BJ (cell line): ENCODE measurements at regions not wholly inside any gene's neighbourhood (a gene's known extent, or its start where the extent isn't known, plus 50 kb on each side); places are given as distances from the start of the nearest gene placed in this dataset.

ENCODE experiments used
- CTCF ChIA-PET: fragments of 350-600 bp; formaldehyde crosslinking; extraction: SDS; loops from one replicate; lab custom pipeline; 2021; ENCODE audit warnings: antibody characterized with exemption, inconsistent platforms; lab: Yijun Ruan, JAX
- POLR2A ChIA-PET: fragments of 300-600 bp; sonication (Branson Sonifier 250); formaldehyde crosslinking; extraction: SDS; loops from one replicate; lab custom pipeline; 2021; ENCODE audit warnings: antibody characterized with exemption; lab: Charles Lee
- DNase-seq: peaks from one replicate; pipeline ENCODE4 v3.0.0-alpha.2; 2011; ENCODE audit warnings: low read depth
- H3K27me3 ChIP-seq: 2 replicates; pipeline ENCODE4 v1.6.0; 2011; ENCODE audit warnings: low read length; ENCODE audit not compliant: control insufficient read depth, insufficient read depth
- H3K36me3 ChIP-seq: 2 replicates; pipeline ENCODE4 v1.5.1; 2011; ENCODE audit warnings: low read length; ENCODE audit not compliant: control insufficient read depth, insufficient read depth
- H3K4me3 ChIP-seq: 2 replicates; pipeline ENCODE4 v1.5.1; 2011; ENCODE audit warnings: low read depth, mild to moderate bottlenecking, control low read depth, low read length
- CTCF ChIP-seq: IDR thresholded peaks from 2 replicates; pipeline ENCODE4 v1.5.1; 2011; ENCODE audit warnings: low read depth, mild to moderate bottlenecking, control low read depth, inconsistent platforms, low read length, moderate library complexity; ENCODE audit not compliant: insufficient read depth

GRCh38 chr9:129359162-129359811, 181.2 kb upstream of the IER5L start:
- TF ChIP-seq CTCF, result no peak
- POLR2A ChIA-PET, result no interaction called here
- CTCF ChIA-PET, result interaction anchor here (1.2 kb wide), 1 partner anchor 115 kb away, joined by 4 read pairs; no protein-coding TSS in a partner anchor

GRCh38 chr9:129358621-129359154, 180.6 kb upstream of the IER5L start:
- CTCF ChIA-PET, result interaction anchor here (1.2 kb wide), 1 partner anchor 116 kb away, joined by 4 read pairs; no protein-coding TSS in a partner anchor
- no peak for DNase-seq
- no peaks in the 10 kb centered on the region; the same call in 1 of the 2 replicates for H3K27me3 ChIP-seq
- no peaks in the 10 kb centered on the region for H3K36me3 ChIP-seq
- no peak overlapping the region for H3K4me3 ChIP-seq
- POLR2A ChIA-PET, result interaction anchor here (0.6 kb wide), 1 partner anchor 11 kb away, joined by 4 read pairs; no protein-coding TSS in a partner anchor
- no peak for TF ChIP-seq CTCF

More at GRCh38 chr9:129359162-129359811, 181.2 kb upstream of the IER5L start:
- no peaks in the 10 kb centered on the region for H3K36me3 ChIP-seq
- no peak overlapping the region for H3K4me3 ChIP-seq
- DNase-seq, result no peak
- no peaks in the 10 kb centered on the region; the same call in 1 of the 2 replicates for H3K27me3 ChIP-seq

- no peak for DNase-seq
- ChIA-PET CTCF (interaction anchor here (0.6 kb wide), 1 partner anchor 127 kb away, joined by 3 read pairs; no protein-coding TSS in a partner anchor), POLR2A (interaction anchor here (0.6 kb wide), 1 partner anchor 10 kb away, joined by 4 read pairs; no protein-coding TSS in a partner anchor)
- Histone ChIP-seq H3K36me3 (no peaks in the 10 kb centered on the region), H3K4me3 (no peak overlapping the region), H3K27me3 (no peaks in the 10 kb centered on the region)
- TF ChIP-seq CTCF, result no peak
Observed at GRCh38 chr9:129357773-129358245, 179.7 kb upstream of the IER5L start.

- Histone ChIP-seq H3K4me3 (no peak overlapping the region), H3K27me3 (no peaks in the 10 kb centered on the region), H3K36me3 (no peaks in the 10 kb centered on the region)
- ChIA-PET POLR2A (no interaction called here), CTCF (interaction anchor here (0.6 to 1.2 kb wide), 2 partner anchors 9 to 129 kb away, joined by 3 read pairs; no protein-coding TSS in a partner anchor)
- no peak for DNase-seq
- TF ChIP-seq CTCF, result no peak
Observed at GRCh38 chr9:129356871-129357772, 179.1 kb upstream of the IER5L start.
